Right lobe of liver (tissue), 6 donors: ENCODE measurements at regions not wholly inside any gene's neighbourhood (a gene's known extent, or its start where the extent isn't known, plus 50 kb on each side); places are given as distances from the start of the nearest gene placed in this dataset.

Source experiments
- ATAC-seq, 4 donors: fragments of 200-7000 bp; cut with Tn5 transposase; one replicate each; pipeline ENCODE4 v1.9.1; 2020; ENCODE audit warnings: mild to moderate bottlenecking in 4 of 4, moderate library complexity in 4 of 4
- DNase-seq, 3 donors: peaks; one replicate each; pipeline ENCODE4 v3.0.0-alpha.2; 2020
- H3K27ac ChIP-seq, 3 donors: fragments of 200-600 bp; one replicate each; pipeline ENCODE4 v1.8.0; 2022
- H3K27me3 ChIP-seq, 2 donors: fragments of 200-600 bp; one replicate each; pipeline ENCODE4 v1.8.0; 2022
- H3K36me3 ChIP-seq, 4 donors: fragments of 200-600 bp; sonication (generic) in 1 of 4; one replicate each; pipeline versions ENCODE4 v1.5.1 to v1.8.0; 2017 to 2022; ENCODE audit warnings: control low read depth in 1 of 4
- H3K4me1 ChIP-seq, 4 donors: fragments of 200-600 bp; sonication (generic) in 1 of 4; one replicate each; pipeline versions ENCODE4 v1.5.1 to v1.8.0; 2017 to 2022; ENCODE audit warnings: control low read depth in 1 of 4
- H3K4me3 ChIP-seq, 3 donors: fragments of 200-600 bp; one replicate each; pipeline ENCODE4 v1.8.0; 2022
- H3K9me3 ChIP-seq, 4 donors: fragments of 200-600 bp; sonication (generic) in 1 of 4; one replicate each; pipeline versions ENCODE4 v1.5.1 to v1.8.0; 2017 to 2022; ENCODE audit warnings: control low read depth in 1 of 4
- POLR2A ChIP-seq: fragments of 450-650 bp; IDR thresholded peaks from one replicate; pipeline ENCODE4 v1.6.1; 2017; ENCODE audit warnings: antibody characterized with exemption, mild to moderate bottlenecking
- WGBS: methylation state at CpG from one replicate; pipeline ENCODE4 v1.1.6; 2018; ENCODE audit warnings: low coverage, low lambda C conversion rate; ENCODE audit not compliant: insufficient coverage; ENCODE audit errors: missing lambda C conversion rate; 5-methylcytosine and 5-hydroxymethylcytosine counted together
- intact Hi-C, 2 donors: fragments of 100-400 bp; cut with DNase I; formaldehyde crosslinking; loops; one replicate each; pipeline versions ENCODE4 v1.11.2 to v1.14.1; 2022
- TF ChIP-seq, protein P1 (sequence below), 4 donors: fragments of 200-600 bp in 3 of 4; fragments of 450-650 bp in 1 of 4; IDR thresholded peaks; one replicate each; pipeline versions ENCODE4 v1.5.1 to v1.8.0; 2016 to 2022; ENCODE audit warnings: antibody characterized with exemption in 4 of 4, mild to moderate bottlenecking in 2 of 4
- donor health status: DM: no; HTN: yes; CAD: no.
- donor health status: DM: no; HTN: no; CAD: no.
- donor health status: DM: no; HTN: no; CAD: no.
- donor health status: DM: no; HTN: yes; CAD: no.
- donor health status: DM: no; HTN: yes; CAD: no.

DNA sequence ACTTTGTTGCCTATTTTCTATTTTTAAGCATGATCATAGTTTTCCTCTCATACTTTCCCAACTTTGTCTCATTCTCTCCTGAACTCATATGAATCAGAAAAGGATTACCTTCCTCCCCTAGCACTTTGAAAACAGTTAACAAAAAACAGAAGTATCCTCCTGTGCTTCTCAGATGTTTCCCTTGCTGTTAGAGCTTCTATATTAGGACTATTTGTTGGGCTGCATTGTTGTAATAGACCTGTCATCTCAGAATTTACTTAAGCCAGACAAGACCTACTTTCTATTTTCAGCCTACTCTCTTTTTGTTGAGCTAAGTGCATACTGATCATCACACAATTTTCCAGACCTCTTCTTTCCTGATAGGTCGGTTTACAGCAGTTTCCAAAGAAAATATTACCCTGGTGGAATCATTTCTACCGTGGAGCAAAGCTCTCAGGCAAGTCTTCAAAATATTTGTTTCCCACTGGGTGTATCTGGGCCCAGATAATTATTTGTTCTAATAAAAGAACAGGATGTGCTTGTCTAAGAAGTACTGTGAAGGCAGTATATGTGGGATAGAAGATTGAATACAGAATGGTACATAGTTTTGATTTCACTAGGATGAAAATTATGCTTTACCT, 411.9 kb upstream of the KLF6 start:
- TF ChIP-seq, protein P1, sequence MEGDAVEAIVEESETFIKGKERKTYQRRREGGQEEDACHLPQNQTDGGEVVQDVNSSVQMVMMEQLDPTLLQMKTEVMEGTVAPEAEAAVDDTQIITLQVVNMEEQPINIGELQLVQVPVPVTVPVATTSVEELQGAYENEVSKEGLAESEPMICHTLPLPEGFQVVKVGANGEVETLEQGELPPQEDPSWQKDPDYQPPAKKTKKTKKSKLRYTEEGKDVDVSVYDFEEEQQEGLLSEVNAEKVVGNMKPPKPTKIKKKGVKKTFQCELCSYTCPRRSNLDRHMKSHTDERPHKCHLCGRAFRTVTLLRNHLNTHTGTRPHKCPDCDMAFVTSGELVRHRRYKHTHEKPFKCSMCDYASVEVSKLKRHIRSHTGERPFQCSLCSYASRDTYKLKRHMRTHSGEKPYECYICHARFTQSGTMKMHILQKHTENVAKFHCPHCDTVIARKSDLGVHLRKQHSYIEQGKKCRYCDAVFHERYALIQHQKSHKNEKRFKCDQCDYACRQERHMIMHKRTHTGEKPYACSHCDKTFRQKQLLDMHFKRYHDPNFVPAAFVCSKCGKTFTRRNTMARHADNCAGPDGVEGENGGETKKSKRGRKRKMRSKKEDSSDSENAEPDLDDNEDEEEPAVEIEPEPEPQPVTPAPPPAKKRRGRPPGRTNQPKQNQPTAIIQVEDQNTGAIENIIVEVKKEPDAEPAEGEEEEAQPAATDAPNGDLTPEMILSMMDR (IDR thresholded peaks at IDR 0.05) = no peak
- TF ChIP-seq POLR2A = no peak
- Histone ChIP-seq H3K36me3 (no peaks in the 10 kb centered on the region), H3K4me3 (no peak overlapping the region), H3K9me3 (no peaks in the 10 kb centered on the region), H3K27me3 (no peaks in the 10 kb centered on the region), H3K4me1 (no peaks in the 10 kb centered on the region), H3K27ac (no peak overlapping the region)
- 37% methylated on average over 2 of the region's 2 CpGs for WGBS
- no peak for DNase-seq
- no peak for ATAC-seq
- intact Hi-C loops = no loop called here

DNA sequence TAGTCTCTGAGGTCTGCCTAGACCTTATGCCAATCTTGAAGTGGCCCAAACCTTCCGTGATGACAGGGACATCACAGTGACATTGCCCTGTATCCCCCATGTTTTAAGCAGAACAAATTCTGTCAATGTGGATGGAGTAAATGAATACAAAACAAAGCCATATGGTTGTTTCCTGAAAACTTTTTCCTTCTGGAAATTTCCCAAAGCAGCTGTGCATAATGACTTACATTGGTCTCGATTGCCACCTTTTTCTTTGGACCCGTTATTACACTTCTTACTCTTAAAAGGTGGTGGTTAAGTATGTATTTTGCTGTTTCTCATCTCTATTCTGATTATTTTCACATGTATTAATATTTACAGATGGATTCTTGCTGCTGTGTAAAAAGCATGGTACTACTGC, 411.2 kb upstream of the KLF6 start:
- no peak for TF ChIP-seq POLR2A
- TF ChIP-seq, protein P1 (IDR thresholded peaks at IDR 0.05) = no peak
- no peak overlapping the region for H3K27ac ChIP-seq
- ATAC-seq (no peak), DNase-seq (no peak)
- no peaks in the 10 kb centered on the region for H3K9me3 ChIP-seq
- H3K4me1 ChIP-seq = no peaks in the 10 kb centered on the region
- intact Hi-C loops = no loop called here
- H3K36me3 ChIP-seq = no peaks in the 10 kb centered on the region
- no peaks in the 10 kb centered on the region for H3K27me3 ChIP-seq
- 76% methylated on average over 3 of the region's 3 CpGs for WGBS
- H3K4me3 ChIP-seq = no peak overlapping the region

DNA sequence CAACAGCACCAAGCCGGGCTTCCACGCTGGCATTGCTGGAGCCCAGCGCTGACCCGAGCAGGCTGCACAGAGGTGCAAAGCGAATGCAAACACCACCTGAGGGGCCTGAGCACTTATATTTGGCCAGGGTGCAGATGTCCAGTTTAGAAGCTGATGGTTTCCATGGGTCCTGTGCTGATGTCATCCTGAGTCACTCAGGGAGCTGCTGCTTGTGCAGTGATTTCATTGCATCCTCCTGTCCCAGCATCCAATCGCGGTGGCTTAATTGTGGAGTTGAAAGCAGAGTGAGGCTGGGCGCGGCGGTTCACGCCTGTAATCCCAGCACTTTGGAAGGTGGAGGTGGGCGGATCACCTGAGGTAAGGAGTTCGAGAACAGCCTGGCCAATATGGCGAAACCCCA, 410.2 kb upstream of the KLF6 start:
- no peaks in the 10 kb centered on the region for H3K9me3 ChIP-seq
- ATAC-seq (no peak), DNase-seq (no peak)
- H3K4me1 ChIP-seq = no peaks in the 10 kb centered on the region
- no peaks in the 10 kb centered on the region for H3K36me3 ChIP-seq
- H3K27me3 ChIP-seq = no peaks in the 10 kb centered on the region
- no peak overlapping the region for H3K27ac ChIP-seq
- intact Hi-C loops = no loop called here
- no peak for TF ChIP-seq POLR2A
- TF ChIP-seq, protein P1 (IDR thresholded peaks at IDR 0.05) = no peak
- 84% methylated on average over 12 of the region's 14 CpGs for WGBS
- H3K4me3 ChIP-seq = no peak overlapping the region

DNA sequence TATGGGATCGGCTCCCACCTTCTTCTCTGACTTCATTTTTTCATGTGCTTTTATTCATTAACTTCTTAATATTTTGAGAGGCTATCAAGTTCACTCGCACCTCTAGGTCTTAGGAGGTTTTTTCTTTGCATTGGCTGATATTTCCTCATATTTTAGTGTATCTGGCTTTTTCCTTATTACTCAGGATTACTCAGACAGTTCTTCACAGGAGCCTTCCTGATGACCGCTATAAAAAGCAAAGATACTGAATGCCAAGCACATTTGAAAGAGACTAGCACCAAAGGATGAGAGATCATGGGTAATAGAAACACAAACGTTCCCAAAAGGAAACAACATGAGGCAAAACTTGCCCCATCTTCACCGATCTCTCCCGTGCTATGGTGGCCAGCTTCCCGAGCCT, 409.2 kb upstream of the KLF6 start:
- 88% methylated on average over 6 of the region's 7 CpGs for WGBS
- Histone ChIP-seq H3K4me1 (no peaks in the 10 kb centered on the region), H3K27ac (no peak overlapping the region), H3K4me3 (no peak overlapping the region), H3K9me3 (no peaks in the 10 kb centered on the region), H3K36me3 (no peaks in the 10 kb centered on the region), H3K27me3 (no peaks in the 10 kb centered on the region)
- no peak for TF ChIP-seq POLR2A
- TF ChIP-seq, protein P1 (IDR thresholded peaks at IDR 0.05) = no peak
- DNase-seq = no peak
- ATAC-seq = no peak
- intact Hi-C loops = no loop called here

DNA sequence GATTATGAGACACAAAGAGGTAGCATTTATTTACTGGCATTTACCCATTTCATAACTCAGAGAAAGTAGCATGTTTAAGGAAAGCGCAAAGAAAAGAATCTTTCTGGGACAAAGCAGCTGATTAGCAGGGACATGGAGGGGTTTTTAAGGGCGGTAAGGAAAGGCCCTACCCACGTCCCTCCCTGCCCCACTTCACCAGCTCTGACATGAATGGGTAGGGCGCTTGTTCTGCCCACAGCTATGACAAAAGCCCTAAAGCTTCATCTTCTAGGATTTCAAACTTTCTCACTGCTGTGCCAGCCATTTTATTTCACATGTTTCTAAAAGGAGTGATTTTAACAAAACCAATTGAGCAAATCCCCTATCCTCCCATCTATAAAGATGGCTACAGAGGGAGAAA, 406.9 kb upstream of the KLF6 start:
- WGBS = 94% methylated on average over 4 of the region's 4 CpGs
- no peak for ATAC-seq
- intact Hi-C loops = no loop called here

More for the DNA sequence above, 406.9 kb upstream of the KLF6 start:
- Histone ChIP-seq H3K27ac (no peak overlapping the region), H3K4me1 (no peaks in the 10 kb centered on the region), H3K9me3 (no peaks in the 10 kb centered on the region), H3K4me3 (no peak overlapping the region), H3K27me3 (no peaks in the 10 kb centered on the region), H3K36me3 (no peaks in the 10 kb centered on the region)
- TF ChIP-seq POLR2A = no peak
- TF ChIP-seq, protein P1 (IDR thresholded peaks at IDR 0.05) = no peak
- no peak for DNase-seq
